AG09319 (cell line): ENCODE measurements at regions not wholly inside any gene's neighbourhood (a gene's known extent, or its start where the extent isn't known, plus 50 kb on each side); places are given as distances from the start of the nearest gene placed in this dataset.
"Not testable (repeated sequence)": the region's sequence is repeated elsewhere in the genome, so short reads cannot be mapped to it uniquely, and the experiment has no call there.

ENCODE experiments used
- DNase-seq: peaks from one replicate; pipeline ENCODE4 v3.0.0-alpha.2; 2010; ENCODE audit warnings: low read depth; ENCODE audit errors: extremely low read depth
- CTCF ChIP-seq: IDR thresholded peaks from 2 replicates; pipeline ENCODE4 v1.5.1; 2011; ENCODE audit warnings: low read depth, mild to moderate bottlenecking, inconsistent platforms, low read length, moderate library complexity

- DNase-seq, result no peak
- TF ChIP-seq CTCF, result no peak
Observed at GRCh38 chr18:54465502-54465901, 107.8 kb downstream of the C18orf54 start.

- no peak for DNase-seq
- TF ChIP-seq CTCF, result no peak
Observed at GRCh38 chr18:54466248-54467005, 108.7 kb downstream of the C18orf54 start.

GRCh38 chr18:54479365-54479764, 111.7 kb upstream of the DYNAP start:
- TF ChIP-seq CTCF, result no peak
- DNase-seq, result no peak

- TF ChIP-seq CTCF, result no peak
- DNase-seq, result no peak
Observed at GRCh38 chr18:54480616-54481015, 110.4 kb upstream of the DYNAP start.

- DNase-seq, result not testable (repeated sequence)
Observed at GRCh38 chr18:54502451-54502850, 88.6 kb upstream of the DYNAP start.

GRCh38 chr18:54503131-54503894, 87.7 kb upstream of the DYNAP start:
- DNase-seq, result no peak

GRCh38 chr18:54506516-54507261, 84.4 kb upstream of the DYNAP start:
- no peak for TF ChIP-seq CTCF
- no peak for DNase-seq

More at GRCh38 chr18:54503131-54503894, 87.7 kb upstream of the DYNAP start:
- TF ChIP-seq CTCF, result no peak
